ENCODE measurements at regions not wholly inside any gene's neighbourhood (a gene's known extent, or its start where the extent isn't known, plus 50 kb on each side); places are given as distances from the start of the nearest gene placed in this dataset.
"Not testable (repeated sequence)": the region's sequence is repeated elsewhere in the genome, so short reads cannot be mapped to it uniquely, and the experiment has no call there.

- Mint-ChIP-seq H3K4me1 (ENCODE audit: low read depth in 2 of 2) (no peaks in the 10 kb centered on the region), H3K27ac (no peak overlapping the region), H3K9me3 (no peaks in the 10 kb centered on the region), H3K4me3 (no peak overlapping the region), H3K36me3 (ENCODE audit: insufficient read depth) (no peaks in the 10 kb centered on the region), H3K27me3 (peaks cover 17% of the 10 kb centered on the region in 2 donors)
- DNase-seq (no peak), ATAC-seq (replicated peaks) (no peak)
These were observed 137.1 kb upstream of the KCND3 start for GRCh38 chr1:112126598-112126997.

GRCh38 chr1:112127606-112128005 is 138.1 kb upstream of the KCND3 start:
- not testable (repeated sequence) for H3K9me3 Mint-ChIP-seq; H3K27ac Mint-ChIP-seq; DNase-seq; ATAC-seq (replicated peaks); H3K4me3 Mint-ChIP-seq; H3K36me3 Mint-ChIP-seq (ENCODE audit: insufficient read depth); H3K4me1 Mint-ChIP-seq (ENCODE audit: low read depth in 2 of 2)
- peaks cover 19 to 21% of the 10 kb centered on the region in 2 donors for H3K27me3 Mint-ChIP-seq

- Mint-ChIP-seq H3K27me3 (peaks cover 41 to 49% of the 10 kb centered on the region in 2 donors), H3K27ac (no peak overlapping the region), H3K36me3 (ENCODE audit: insufficient read depth) (no peaks in the 10 kb centered on the region), H3K4me1 (ENCODE audit: low read depth in 2 of 2) (no peaks in the 10 kb centered on the region), H3K9me3 (no peaks in the 10 kb centered on the region), H3K4me3 (no peak overlapping the region)
- DNase-seq (no peak), ATAC-seq (replicated peaks) (no peak)
These were observed 144.0 kb upstream of the KCND3 start for GRCh38 chr1:112133487-112133886.

GRCh38 chr1:112140743-112141142 is 151.3 kb upstream of the KCND3 start:
- Mint-ChIP-seq H3K27me3 (peaks cover 38 to 45% of the 10 kb centered on the region in 2 donors), H3K9me3 (no peaks in the 10 kb centered on the region), H3K27ac (no peak overlapping the region), H3K36me3 (ENCODE audit: insufficient read depth) (peaks cover 3% of the 10 kb centered on the region), H3K4me3 (no peak overlapping the region), H3K4me1 (ENCODE audit: low read depth in 2 of 2) (no peaks in the 10 kb centered on the region)
- DNase-seq = no peak
- no peak for ATAC-seq (replicated peaks)

- ATAC-seq (replicated peaks) (no peak), DNase-seq (no peak)
- Mint-ChIP-seq H3K4me3 (no peak overlapping the region), H3K27me3 (peaks cover 37 to 49% of the 10 kb centered on the region in 2 donors), H3K9me3 (no peaks in the 10 kb centered on the region), H3K4me1 (ENCODE audit: low read depth in 2 of 2) (no peaks in the 10 kb centered on the region), H3K27ac (no peak overlapping the region), H3K36me3 (ENCODE audit: insufficient read depth) (peaks cover 3% of the 10 kb centered on the region)
These were observed 151.8 kb upstream of the KCND3 start for GRCh38 chr1:112141301-112141700.

- H3K27ac Mint-ChIP-seq = no peak overlapping the region
These were observed 152.5 kb upstream of the KCND3 start for GRCh38 chr1:112141923-112142322.

GRCh38 chr1:112143871-112144441 is 154.5 kb upstream of the KCND3 start:
- ATAC-seq (replicated peaks) = no peak
- peaks cover 5 to 6% of the 10 kb centered on the region in 2 donors for H3K9me3 Mint-ChIP-seq

More at GRCh38 chr1:112141923-112142322, 152.5 kb upstream of the KCND3 start:
- DNase-seq (no peak), ATAC-seq (replicated peaks) (no peak)
- H3K27me3 Mint-ChIP-seq = peaks cover 37 to 54% of the 10 kb centered on the region in 2 donors
- H3K4me3 Mint-ChIP-seq = no peak overlapping the region
- no peaks in the 10 kb centered on the region for H3K4me1 Mint-ChIP-seq (ENCODE audit: low read depth in 2 of 2)
- no peaks in the 10 kb centered on the region for H3K9me3 Mint-ChIP-seq
- H3K36me3 Mint-ChIP-seq (ENCODE audit: insufficient read depth) = peaks cover 3% of the 10 kb centered on the region

GRCh38 chr1:112144733-112145426 is 155.4 kb upstream of the KCND3 start:
- DNase-seq = no peak
- no peak overlapping the region for H3K27ac Mint-ChIP-seq

More at GRCh38 chr1:112143871-112144441, 154.5 kb upstream of the KCND3 start:
- H3K4me1 Mint-ChIP-seq (ENCODE audit: low read depth in 2 of 2) = no peaks in the 10 kb centered on the region
- H3K27me3 Mint-ChIP-seq = peaks cover 37 to 44% of the 10 kb centered on the region in 2 donors
- no peak for DNase-seq
- H3K4me3 Mint-ChIP-seq = no peak overlapping the region
- no peak overlapping the region for H3K27ac Mint-ChIP-seq
- peaks cover 3% of the 10 kb centered on the region for H3K36me3 Mint-ChIP-seq (ENCODE audit: insufficient read depth)

GRCh38 chr1:112146201-112146715 is 156.8 kb upstream of the KCND3 start:
- Mint-ChIP-seq H3K9me3 (peaks cover 6 to 7% of the 10 kb centered on the region in 2 donors), H3K4me1 (ENCODE audit: low read depth in 2 of 2) (no peaks in the 10 kb centered on the region), H3K36me3 (ENCODE audit: insufficient read depth) (peaks cover 3% of the 10 kb centered on the region), H3K27me3 (peaks cover 30 to 37% of the 10 kb centered on the region in 2 donors), H3K4me3 (no peak overlapping the region), H3K27ac (no peak overlapping the region)
- DNase-seq = no peak
- no peak for ATAC-seq (replicated peaks)

More at GRCh38 chr1:112144733-112145426, 155.4 kb upstream of the KCND3 start:
- Mint-ChIP-seq H3K4me1 (ENCODE audit: low read depth in 2 of 2) (no peaks in the 10 kb centered on the region), H3K27me3 (peaks cover 35 to 37% of the 10 kb centered on the region in 2 donors), H3K36me3 (ENCODE audit: insufficient read depth) (peaks cover 3% of the 10 kb centered on the region), H3K9me3 (peaks cover 5 to 6% of the 10 kb centered on the region in 2 donors), H3K4me3 (no peak overlapping the region)
- ATAC-seq (replicated peaks) = no peak

GRCh38 chr1:112160214-112160613 is 170.7 kb upstream of the KCND3 start:
- not testable (repeated sequence) for H3K36me3 Mint-ChIP-seq (ENCODE audit: insufficient read depth); H3K4me3 Mint-ChIP-seq; H3K9me3 Mint-ChIP-seq; H3K27ac Mint-ChIP-seq; H3K4me1 Mint-ChIP-seq (ENCODE audit: low read depth in 2 of 2); DNase-seq; ATAC-seq (replicated peaks)
- H3K27me3 Mint-ChIP-seq = peaks cover 45 to 47% of the 10 kb centered on the region in 2 donors

- Mint-ChIP-seq H3K9me3 (peaks cover 4 to 11% of the 10 kb centered on the region in 2 donors), H3K27ac (no peak overlapping the region), H3K27me3 (peaks cover 63 to 82% of the 10 kb centered on the region in 2 donors), H3K36me3 (ENCODE audit: insufficient read depth) (no peaks in the 10 kb centered on the region), H3K4me1 (ENCODE audit: low read depth in 2 of 2) (no peaks in the 10 kb centered on the region), H3K4me3 (no peak overlapping the region)
- DNase-seq (no peak), ATAC-seq (replicated peaks) (no peak)
These were observed 175.9 kb upstream of the KCND3 start for GRCh38 chr1:112165375-112165774.

- no peaks in the 10 kb centered on the region for H3K36me3 Mint-ChIP-seq (ENCODE audit: insufficient read depth)
- DNase-seq (no peak), ATAC-seq (replicated peaks) (no peak)
- H3K9me3 Mint-ChIP-seq = peaks cover 4 to 5% of the 10 kb centered on the region in 2 donors
- H3K27me3 Mint-ChIP-seq = peaks cover 34 to 43% of the 10 kb centered on the region in 2 donors
- H3K27ac Mint-ChIP-seq = no peak overlapping the region
- no peaks in the 10 kb centered on the region for H3K4me1 Mint-ChIP-seq (ENCODE audit: low read depth in 2 of 2)
- H3K4me3 Mint-ChIP-seq = no peak overlapping the region
These were observed 180.0 kb upstream of the KCND3 start for GRCh38 chr1:112169517-112169916.

GRCh38 chr1:112172294-112172882 is 182.9 kb upstream of the KCND3 start:
- H3K4me3 Mint-ChIP-seq = no peak overlapping the region
- H3K9me3 Mint-ChIP-seq = peaks cover 4 to 5% of the 10 kb centered on the region in 2 donors
- DNase-seq = no peak

More at GRCh38 chr1:112172294-112172882, 182.9 kb upstream of the KCND3 start:
- Mint-ChIP-seq H3K27ac (no peak overlapping the region), H3K27me3 (peaks cover 20 to 25% of the 10 kb centered on the region in 2 donors), H3K4me1 (ENCODE audit: low read depth in 2 of 2) (no peaks in the 10 kb centered on the region), H3K36me3 (ENCODE audit: insufficient read depth) (no peaks in the 10 kb centered on the region)
- no peak for ATAC-seq (replicated peaks)
